KMS-11 (cell line): ENCODE measurements at regions not wholly inside any gene's neighbourhood (a gene's known extent, or its start where the extent isn't known, plus 50 kb on each side); places are given as distances from the start of the nearest gene placed in this dataset.

Source experiments
- H2AFZ ChIP-seq: fragments of 200-600 bp; sonication (generic); 2 replicates; pipeline ENCODE4 v1.6.1; 2016; ENCODE audit warnings: antibody characterized with exemption, mixed run types, low read depth
- H3K27ac ChIP-seq: fragments of 200-600 bp; sonication (generic); 2 replicates; pipeline ENCODE4 v1.6.1; 2016; ENCODE audit warnings: mild to moderate bottlenecking, mixed run types
- H3K27me3 ChIP-seq: fragments of 200-600 bp; sonication (generic); 2 replicates; pipeline ENCODE4 v1.6.1; 2017; ENCODE audit warnings: mild to moderate bottlenecking, low read depth, mixed run types, moderate library complexity; ENCODE audit not compliant: insufficient read depth
- H3K36me3 ChIP-seq: fragments of 200-600 bp; sonication (generic); 2 replicates; pipeline ENCODE4 v1.6.1; 2017; ENCODE audit warnings: mild to moderate bottlenecking, mixed run types; ENCODE audit not compliant: insufficient read depth
- H3K4me1 ChIP-seq: fragments of 200-600 bp; sonication (generic); 2 replicates; pipeline ENCODE4 v1.6.1; 2016; ENCODE audit warnings: mild to moderate bottlenecking, low read depth, mixed run types; ENCODE audit not compliant: poor library complexity, severe bottlenecking
- H3K4me2 ChIP-seq: fragments of 200-600 bp; sonication (generic); 2 replicates; pipeline ENCODE4 v1.7.0; 2016; ENCODE audit warnings: mild to moderate bottlenecking, mixed run types
- H3K4me3 ChIP-seq: fragments of 200-600 bp; sonication (generic); IDR thresholded peaks from 2 replicates; pipeline ENCODE4 v1.6.1; 2017; ENCODE audit warnings: low read depth, low read length, mixed read lengths; ENCODE audit not compliant: insufficient read depth
- H3K79me2 ChIP-seq: fragments of 200-600 bp; sonication (generic); 2 replicates; pipeline ENCODE4 v1.6.1; 2016; ENCODE audit warnings: low read depth, mixed run types; ENCODE audit not compliant: insufficient read depth
- H3K9ac ChIP-seq: fragments of 200-600 bp; sonication (generic); 2 replicates; pipeline ENCODE4 v1.6.1; 2016; ENCODE audit warnings: mild to moderate bottlenecking, mixed run types
- H4K20me1 ChIP-seq: fragments of 200-600 bp; sonication (generic); 2 replicates; pipeline ENCODE4 v1.6.1; 2016; ENCODE audit warnings: mild to moderate bottlenecking, mixed run types; ENCODE audit not compliant: insufficient read depth
- TF ChIP-seq, protein P1 (sequence below): fragments of 200-600 bp; sonication (generic); conservative IDR thresholded peaks from 2 replicates; pipeline ENCODE4 v1.6.1; 2017; ENCODE audit warnings: low read depth, mild to moderate bottlenecking, antibody characterized with exemption, low read length, moderate library complexity, mixed read lengths

- no peak overlapping the region for H3K4me3 ChIP-seq
- H2AFZ ChIP-seq = no peak overlapping the region
- no peaks in the 10 kb centered on the region for H3K27me3 ChIP-seq
- H3K4me1 ChIP-seq = no peaks in the 10 kb centered on the region
- no peak overlapping the region for H3K9ac ChIP-seq
- TF ChIP-seq, protein P1, sequence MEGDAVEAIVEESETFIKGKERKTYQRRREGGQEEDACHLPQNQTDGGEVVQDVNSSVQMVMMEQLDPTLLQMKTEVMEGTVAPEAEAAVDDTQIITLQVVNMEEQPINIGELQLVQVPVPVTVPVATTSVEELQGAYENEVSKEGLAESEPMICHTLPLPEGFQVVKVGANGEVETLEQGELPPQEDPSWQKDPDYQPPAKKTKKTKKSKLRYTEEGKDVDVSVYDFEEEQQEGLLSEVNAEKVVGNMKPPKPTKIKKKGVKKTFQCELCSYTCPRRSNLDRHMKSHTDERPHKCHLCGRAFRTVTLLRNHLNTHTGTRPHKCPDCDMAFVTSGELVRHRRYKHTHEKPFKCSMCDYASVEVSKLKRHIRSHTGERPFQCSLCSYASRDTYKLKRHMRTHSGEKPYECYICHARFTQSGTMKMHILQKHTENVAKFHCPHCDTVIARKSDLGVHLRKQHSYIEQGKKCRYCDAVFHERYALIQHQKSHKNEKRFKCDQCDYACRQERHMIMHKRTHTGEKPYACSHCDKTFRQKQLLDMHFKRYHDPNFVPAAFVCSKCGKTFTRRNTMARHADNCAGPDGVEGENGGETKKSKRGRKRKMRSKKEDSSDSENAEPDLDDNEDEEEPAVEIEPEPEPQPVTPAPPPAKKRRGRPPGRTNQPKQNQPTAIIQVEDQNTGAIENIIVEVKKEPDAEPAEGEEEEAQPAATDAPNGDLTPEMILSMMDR = no peak
- H3K79me2 ChIP-seq = no peaks in the 10 kb centered on the region
- no peak overlapping the region for H3K4me2 ChIP-seq
- H3K27ac ChIP-seq = no peak overlapping the region
- H3K36me3 ChIP-seq = no peaks in the 10 kb centered on the region
- H4K20me1 ChIP-seq = no peaks in the 10 kb centered on the region
Measured at GRCh38 chr7:145753004-145753403, 363.6 kb upstream of the CNTNAP2 start.

GRCh38 chr7:145737617-145738016 lies 379.0 kb upstream of the CNTNAP2 start:
- Histone ChIP-seq H3K79me2 (no peaks in the 10 kb centered on the region), H2AFZ (no peak overlapping the region), H3K27me3 (no peaks in the 10 kb centered on the region), H4K20me1 (no peaks in the 10 kb centered on the region), H3K4me2 (no peak overlapping the region), H3K27ac (no peak overlapping the region), H3K4me3 (no peak overlapping the region), H3K36me3 (no peaks in the 10 kb centered on the region), H3K9ac (no peak overlapping the region), H3K4me1 (no peaks in the 10 kb centered on the region)
- TF ChIP-seq, protein P1 = no peak

DNA sequence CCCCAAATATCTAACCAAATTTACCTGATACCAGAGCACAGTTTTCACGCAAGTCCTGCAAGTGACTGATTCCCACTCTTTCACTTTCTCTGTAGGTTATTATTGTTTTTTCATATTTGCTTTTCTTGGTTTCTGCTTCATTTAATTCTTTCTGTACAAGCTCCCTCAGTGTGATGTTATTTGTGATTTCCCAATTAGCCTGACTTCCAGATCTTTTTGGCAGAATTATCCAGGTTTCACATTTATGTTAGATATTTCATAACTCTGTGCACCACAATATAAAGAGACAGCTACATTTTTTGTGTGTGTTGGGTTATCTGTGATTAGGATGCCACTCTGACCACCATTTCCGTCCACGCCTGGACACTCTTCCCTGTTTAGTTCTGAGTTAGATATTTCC lies 381.5 kb upstream of the CNTNAP2 start:
- H3K4me1 ChIP-seq = no peaks in the 10 kb centered on the region
- no peak overlapping the region for H3K9ac ChIP-seq
- no peak overlapping the region for H2AFZ ChIP-seq
- H3K4me2 ChIP-seq = no peak overlapping the region
- H3K36me3 ChIP-seq = no peaks in the 10 kb centered on the region
- H3K27me3 ChIP-seq = no peaks in the 10 kb centered on the region
- TF ChIP-seq, protein P1 = no peak
- no peak overlapping the region for H3K27ac ChIP-seq
- H4K20me1 ChIP-seq = no peaks in the 10 kb centered on the region
- H3K79me2 ChIP-seq = no peaks in the 10 kb centered on the region
- H3K4me3 ChIP-seq = no peak overlapping the region

DNA sequence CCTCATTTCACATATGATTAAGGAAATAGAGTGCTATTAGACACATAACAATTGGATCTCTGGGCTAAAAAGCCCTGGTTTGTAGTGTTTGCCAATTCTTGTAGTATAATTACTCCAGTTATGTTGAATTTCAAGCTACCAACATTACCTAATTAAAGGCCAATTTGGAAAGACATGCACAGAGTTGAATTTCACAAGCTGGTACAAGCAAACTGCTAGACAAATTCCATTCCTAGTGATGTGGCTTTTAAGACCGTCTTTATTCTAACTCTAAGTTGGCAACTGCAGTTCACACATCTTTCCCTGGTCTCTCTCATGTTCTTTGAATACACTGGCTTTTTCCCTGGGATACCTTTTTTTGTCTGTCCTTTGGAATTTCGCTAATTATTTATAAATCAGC lies 384.1 kb upstream of the CNTNAP2 start:
- no peaks in the 10 kb centered on the region for H3K27me3 ChIP-seq
- H2AFZ ChIP-seq = no peak overlapping the region
- TF ChIP-seq, protein P1 = no peak
- H3K27ac ChIP-seq = no peak overlapping the region
- no peak overlapping the region for H3K9ac ChIP-seq
- no peaks in the 10 kb centered on the region for H3K4me1 ChIP-seq
- H4K20me1 ChIP-seq = no peaks in the 10 kb centered on the region
- H3K36me3 ChIP-seq = no peaks in the 10 kb centered on the region
- no peaks in the 10 kb centered on the region for H3K79me2 ChIP-seq
- H3K4me2 ChIP-seq = no peak overlapping the region
- H3K4me3 ChIP-seq = no peak overlapping the region
